ENCODE measurements at regions not wholly inside any gene's neighbourhood (a gene's known extent, or its start where the extent isn't known, plus 50 kb on each side); places are given as distances from the start of the nearest gene placed in this dataset.
A peak's percentile ranks its signal among the peaks of the same experiment; 100 is the strongest.
"Not testable (repeated sequence)": the region's sequence is repeated elsewhere in the genome, so short reads cannot be mapped to it uniquely, and the experiment has no call there.

GRCh38 chr3:113377158-113377557 is 64.1 kb downstream of the CFAP44 start:
- no peak for DNase-seq

GRCh38 chr3:113374078-113374477 is 67.2 kb downstream of the CFAP44 start:
- DNase-seq: no peak

- not testable (repeated sequence) for DNase-seq
These were observed 74.5 kb downstream of the CFAP44 start for GRCh38 chr3:113366800-113367199.

- not testable (repeated sequence) for DNase-seq
These were observed 86.0 kb downstream of the CFAP44 start for GRCh38 chr3:113355340-113355739.

- DNase-seq: no peak
These were observed 87.0 kb downstream of the CFAP44 start for GRCh38 chr3:113354307-113354706.

- DNase-seq: no peak
These were observed 87.6 kb downstream of the CFAP44 start for GRCh38 chr3:113353678-113354077.

GRCh38 chr3:113340785-113341184 is 100.5 kb downstream of the CFAP44 start:
- no peak for DNase-seq

- peak; percentile 11 for DNase-seq
These were observed 101.6 kb downstream of the CFAP44 start for GRCh38 chr3:113339616-113340244.

Data from hematopoietic multipotent progenitor cell treated with erythropoietin and hydrocortisone succinate and interleukin-3 and kit ligand, for 4 days (in vitro differentiated cells).